ENCODE measurements at regions not wholly inside any gene's neighbourhood (a gene's known extent, or its start where the extent isn't known, plus 50 kb on each side); places are given as distances from the start of the nearest gene placed in this dataset.

- no peak for TF ChIP-seq RFX5 (IDR thresholded peaks at IDR 0.05; ENCODE audit: low read length)
- no peak for TF ChIP-seq EP300 (IDR thresholded peaks at IDR 0.05; ENCODE audit: borderline replicate concordance in 1 of 2, low read depth in 1 of 2, low read length in 1 of 2)
- no peak for TF ChIP-seq CTCF (IDR thresholded peaks at IDR 0.05)
- TF ChIP-seq RAD21 (IDR thresholded peaks at IDR 0.05; ENCODE audit: low read length): no peak
- no peak for TF ChIP-seq REST (IDR thresholded peaks at IDR 0.05; ENCODE audit: low read depth, low read length)
- TF ChIP-seq YY1 (IDR thresholded peaks at IDR 0.05; ENCODE audit: low read depth): no peak
- no peak for TF ChIP-seq GATA2 (CRISPR knock-in tag; IDR thresholded peaks at IDR 0.05)
Observed at GRCh38 chr3:73733746-73734145, 109.0 kb upstream of the PDZRN3 start.
